HepG2 (cell line): ENCODE measurements at regions not wholly inside any gene's neighbourhood (a gene's known extent, or its start where the extent isn't known, plus 50 kb on each side); places are given as distances from the start of the nearest gene placed in this dataset.

Experiments used
- BHLHE40 ChIP-seq: IDR thresholded peaks from 2 replicates; pipeline ENCODE4 v1.6.1; 2011; ENCODE audit warnings: low read length, improper control_type of control experiment
- CEBPG ChIP-seq: IDR thresholded peaks from 2 replicates; pipeline ENCODE4 v1.6.1; 2016
- CTCF ChIP-seq: sonication (generic); formaldehyde crosslinking; IDR thresholded peaks from 2 replicates; pipeline ENCODE4 v1.5.0; 2020; ENCODE audit warnings: mild to moderate bottlenecking, missing genetic modification reagents, moderate library complexity
- DMAP1 ChIP-seq: IDR thresholded peaks from 2 replicates; pipeline ENCODE4 v1.6.1; 2016
- DNMT3B ChIP-seq: conservative IDR thresholded peaks from 2 replicates; pipeline ENCODE4 v1.6.1; 2016; ENCODE audit warnings: missing biosample characterization, control low read depth
- HOXA7 ChIP-seq: sonication (generic); formaldehyde crosslinking; IDR thresholded peaks from 2 replicates; pipeline ENCODE4 v1.8.1; 2022; ENCODE audit warnings: mild to moderate bottlenecking, missing genetic modification reagents, moderate library complexity
- IRF9 ChIP-seq: sonication (generic); formaldehyde crosslinking; IDR thresholded peaks from 2 replicates; pipeline ENCODE4 v1.8.0; 2022; ENCODE audit warnings: missing genetic modification reagents, mild to moderate bottlenecking, borderline replicate concordance
- MATR3 ChIP-seq: sonication (generic); formaldehyde crosslinking; IDR thresholded peaks from 2 replicates; pipeline ENCODE4 v1.4.0; 2020; ENCODE audit warnings: missing genetic modification reagents
- TBL1XR1 ChIP-seq: fragments of 150-350 bp; IDR thresholded peaks from 2 replicates; pipeline ENCODE4 v1.6.1; 2014; ENCODE audit warnings: borderline replicate concordance, low read length; ENCODE audit not compliant: partially characterized antibody
- ZNF232 ChIP-seq: sonication (generic); formaldehyde crosslinking; IDR thresholded peaks from 2 replicates; pipeline ENCODE4 v1.4.0; 2020; ENCODE audit warnings: missing genetic modification reagents, borderline replicate concordance
- ZNF619 ChIP-seq: sonication (generic); formaldehyde crosslinking; IDR thresholded peaks from 2 replicates; pipeline ENCODE4 v1.4.0; 2020; ENCODE audit warnings: mild to moderate bottlenecking, missing genetic modification reagents

GRCh38 chr21:20943561-20943997 is 54.6 kb upstream of the NCAM2 start:
- TF ChIP-seq CTCF (CRISPR knock-in tag) (no peak), DNMT3B (CRISPR knock-in tag) (no peak), BHLHE40 (no peak), MATR3 (CRISPR knock-in tag) (no peak), IRF9 (CRISPR knock-in tag) (no peak), DMAP1 (CRISPR knock-in tag) (no peak), ZNF232 (no peak), TBL1XR1 (no peak), HOXA7 (CRISPR knock-in tag) (no peak), ZNF619 (CRISPR knock-in tag) (no peak), CEBPG (CRISPR knock-in tag) (no peak)
